NCI-H2081 treated with DMSO at 0.1 percent for 48 hours (cell line): ENCODE measurements at regions not wholly inside any gene's neighbourhood (a gene's known extent, or its start where the extent isn't known, plus 50 kb on each side); places are given as distances from the start of the nearest gene placed in this dataset.

Experiments
- DNase-seq: peaks from one replicate; lab custom pipeline; 2025; lab: John Stamatoyannopoulos, UW

- no peak for DNase-seq
These were observed 1105.7 kb upstream of the SLIT2 start for GRCh38 chr4:19146038-19146437.

GRCh38 chr4:19135895-19136633 is 1114.5 kb upstream of the LCORL start:
- DNase-seq, result no peak

- no peak for DNase-seq
These were observed 1113.1 kb upstream of the LCORL start for GRCh38 chr4:19134685-19135084.

GRCh38 chr4:19133315-19133714 is 1111.8 kb upstream of the LCORL start:
- no peak for DNase-seq

GRCh38 chr4:19130866-19131265 is 1109.3 kb upstream of the LCORL start:
- DNase-seq, result no peak

- no peak for DNase-seq
These were observed 1106.6 kb upstream of the LCORL start for GRCh38 chr4:19128176-19128575.

GRCh38 chr4:19126903-19127302 is 1105.3 kb upstream of the LCORL start:
- DNase-seq, result no peak

- DNase-seq, result no peak
These were observed 1102.1 kb upstream of the LCORL start for GRCh38 chr4:19123681-19124080.

- no peak for DNase-seq
These were observed 1098.5 kb upstream of the LCORL start for GRCh38 chr4:19119904-19120560.

GRCh38 chr4:19117022-19117421 is 1095.5 kb upstream of the LCORL start:
- DNase-seq, result no peak

- no peak for DNase-seq
These were observed 1082.6 kb upstream of the LCORL start for GRCh38 chr4:19104176-19104575.

GRCh38 chr4:19095491-19096046 is 1074.0 kb upstream of the LCORL start:
- DNase-seq, result no peak

GRCh38 chr4:19093951-19094350 is 1072.4 kb upstream of the LCORL start:
- no peak for DNase-seq

GRCh38 chr4:19092797-19093196 is 1071.2 kb upstream of the LCORL start:
- no peak for DNase-seq

GRCh38 chr4:19074036-19074435 is 1052.5 kb upstream of the LCORL start:
- no peak for DNase-seq

- no peak for DNase-seq
These were observed 1042.1 kb upstream of the LCORL start for GRCh38 chr4:19063662-19064061.

- DNase-seq, result no peak
These were observed 1033.4 kb upstream of the LCORL start for GRCh38 chr4:19054916-19055315.

- DNase-seq, result no peak
These were observed 1030.3 kb upstream of the LCORL start for GRCh38 chr4:19051831-19052230.

- no peak for DNase-seq
These were observed 1025.8 kb upstream of the LCORL start for GRCh38 chr4:19047279-19047880.

- DNase-seq, result no peak
These were observed 1018.3 kb upstream of the LCORL start for GRCh38 chr4:19039816-19040215.

GRCh38 chr4:19038231-19038630 is 1016.7 kb upstream of the LCORL start:
- no peak for DNase-seq

- DNase-seq, result no peak
These were observed 1012.5 kb upstream of the LCORL start for GRCh38 chr4:19033816-19034733.
